Mesothelial cell of epicardium (in vitro differentiated cells): ENCODE measurements at regions not wholly inside any gene's neighbourhood (a gene's known extent, or its start where the extent isn't known, plus 50 kb on each side); places are given as distances from the start of the nearest gene placed in this dataset.

Experiments
- DNase-seq, 2 experiments: peaks; one replicate each; pipeline ENCODE4 v3.0.0; 2021; ENCODE audit warnings: low spot score in 2 of 2; ENCODE audit not compliant: unreplicated experiment in 2 of 2
- H3K27ac Mint-ChIP-seq: 2 replicates; pipeline ENCODE4 v1.8.0; 2021; ENCODE audit warnings: mixed read lengths
- H3K27me3 Mint-ChIP-seq: 2 replicates; pipeline ENCODE4 v1.8.0; 2021; ENCODE audit warnings: low read depth, mixed read lengths
- H3K36me3 Mint-ChIP-seq: 2 replicates; pipeline ENCODE4 v1.8.0; 2021; ENCODE audit warnings: mixed read lengths
- H3K4me1 Mint-ChIP-seq: 2 replicates; pipeline ENCODE4 v1.8.0; 2021; ENCODE audit warnings: mixed read lengths
- H3K4me3 Mint-ChIP-seq: 2 replicates; pipeline ENCODE4 v1.8.0; 2021; ENCODE audit warnings: mild to moderate bottlenecking, moderate library complexity, mixed read lengths
- H3K9me3 Mint-ChIP-seq: 2 replicates; pipeline ENCODE4 v1.8.0; 2021; ENCODE audit warnings: mixed read lengths
- TF ChIP-seq, protein P1 (sequence below): fragments of 200-600 bp; sonication (generic); IDR thresholded peaks from one replicate; pipeline ENCODE4 v1.5.0; 2021; ENCODE audit warnings: antibody characterized with exemption; ENCODE audit not compliant: unreplicated experiment

DNA sequence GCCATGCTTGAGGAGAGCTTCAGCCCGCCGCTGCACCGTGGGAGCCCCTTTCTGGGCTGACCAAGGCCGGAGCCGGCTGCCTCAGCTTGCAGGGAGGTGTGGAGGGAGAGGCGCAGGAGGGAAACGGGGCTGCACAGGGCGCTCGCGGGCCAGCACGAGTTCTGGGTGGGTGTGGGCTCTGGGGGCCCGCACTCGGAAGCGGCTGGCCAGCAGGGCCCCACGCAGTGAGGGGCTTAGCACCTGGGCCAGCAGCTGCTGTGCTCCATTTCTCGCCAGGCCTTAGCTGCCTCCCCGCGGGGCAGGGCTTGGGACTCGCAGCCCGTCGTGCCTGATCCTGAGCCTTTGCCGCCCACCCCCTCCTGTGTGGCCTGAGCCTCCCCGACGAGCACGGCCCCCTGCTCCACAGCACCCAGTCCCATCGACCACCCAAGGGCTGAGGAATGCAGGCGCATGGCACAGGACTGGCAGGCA lies 1554.0 kb downstream of the KCNT2 start:
- no peak for DNase-seq
- H3K9me3 Mint-ChIP-seq: peaks cover 7% of the 10 kb centered on the region
- no peaks in the 10 kb centered on the region for H3K27me3 Mint-ChIP-seq
- H3K27ac Mint-ChIP-seq: no peak overlapping the region
- TF ChIP-seq, protein P1, sequence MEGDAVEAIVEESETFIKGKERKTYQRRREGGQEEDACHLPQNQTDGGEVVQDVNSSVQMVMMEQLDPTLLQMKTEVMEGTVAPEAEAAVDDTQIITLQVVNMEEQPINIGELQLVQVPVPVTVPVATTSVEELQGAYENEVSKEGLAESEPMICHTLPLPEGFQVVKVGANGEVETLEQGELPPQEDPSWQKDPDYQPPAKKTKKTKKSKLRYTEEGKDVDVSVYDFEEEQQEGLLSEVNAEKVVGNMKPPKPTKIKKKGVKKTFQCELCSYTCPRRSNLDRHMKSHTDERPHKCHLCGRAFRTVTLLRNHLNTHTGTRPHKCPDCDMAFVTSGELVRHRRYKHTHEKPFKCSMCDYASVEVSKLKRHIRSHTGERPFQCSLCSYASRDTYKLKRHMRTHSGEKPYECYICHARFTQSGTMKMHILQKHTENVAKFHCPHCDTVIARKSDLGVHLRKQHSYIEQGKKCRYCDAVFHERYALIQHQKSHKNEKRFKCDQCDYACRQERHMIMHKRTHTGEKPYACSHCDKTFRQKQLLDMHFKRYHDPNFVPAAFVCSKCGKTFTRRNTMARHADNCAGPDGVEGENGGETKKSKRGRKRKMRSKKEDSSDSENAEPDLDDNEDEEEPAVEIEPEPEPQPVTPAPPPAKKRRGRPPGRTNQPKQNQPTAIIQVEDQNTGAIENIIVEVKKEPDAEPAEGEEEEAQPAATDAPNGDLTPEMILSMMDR: no peak
- H3K4me1 Mint-ChIP-seq: no peaks in the 10 kb centered on the region
- H3K36me3 Mint-ChIP-seq: no peaks in the 10 kb centered on the region
- H3K4me3 Mint-ChIP-seq: no peak overlapping the region

DNA sequence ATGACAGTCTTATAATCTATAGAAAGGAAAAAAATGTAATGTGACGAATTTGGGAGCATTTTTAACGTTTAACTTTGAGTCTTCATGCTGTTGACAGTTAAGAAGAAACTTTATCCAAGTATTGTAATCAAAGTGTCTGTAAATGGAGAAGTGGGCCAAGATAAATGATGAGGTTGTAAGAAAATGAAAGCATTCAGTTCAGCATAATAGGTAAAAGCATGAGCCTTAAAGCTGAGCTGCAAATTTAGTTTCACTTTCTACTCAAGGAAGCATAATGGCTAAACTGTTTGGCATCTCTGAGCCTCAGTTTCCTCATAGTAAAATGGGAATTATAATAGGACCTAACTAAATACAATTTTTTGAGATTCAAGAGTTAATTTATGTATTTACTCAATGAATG lies 1554.8 kb downstream of the KCNT2 start:
- Mint-ChIP-seq H3K36me3 (no peaks in the 10 kb centered on the region), H3K9me3 (peaks cover 7% of the 10 kb centered on the region), H3K27ac (no peak overlapping the region), H3K4me1 (no peaks in the 10 kb centered on the region), H3K4me3 (no peak overlapping the region), H3K27me3 (no peaks in the 10 kb centered on the region)
- no peak for DNase-seq
- TF ChIP-seq, protein P1: no peak

DNA sequence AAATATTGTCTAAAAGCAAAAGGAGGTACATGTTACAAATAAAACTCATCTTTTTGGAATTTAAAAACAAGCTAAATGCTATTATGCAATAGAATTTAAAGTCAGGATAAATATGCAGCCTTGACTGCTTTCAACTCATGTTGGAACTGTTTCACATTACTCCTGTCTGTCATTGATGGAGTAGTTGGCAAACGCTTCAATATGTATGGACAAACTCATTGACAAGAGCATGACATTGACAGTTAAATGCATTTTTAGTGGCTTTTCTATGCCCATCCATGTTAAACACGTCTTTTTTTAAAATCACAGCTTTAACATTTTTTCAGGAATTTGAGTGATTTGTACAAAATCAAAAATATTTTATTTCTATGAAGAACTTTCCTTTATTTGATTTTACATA lies 1560.5 kb downstream of the KCNT2 start:
- H3K4me3 Mint-ChIP-seq: no peak overlapping the region

DNA sequence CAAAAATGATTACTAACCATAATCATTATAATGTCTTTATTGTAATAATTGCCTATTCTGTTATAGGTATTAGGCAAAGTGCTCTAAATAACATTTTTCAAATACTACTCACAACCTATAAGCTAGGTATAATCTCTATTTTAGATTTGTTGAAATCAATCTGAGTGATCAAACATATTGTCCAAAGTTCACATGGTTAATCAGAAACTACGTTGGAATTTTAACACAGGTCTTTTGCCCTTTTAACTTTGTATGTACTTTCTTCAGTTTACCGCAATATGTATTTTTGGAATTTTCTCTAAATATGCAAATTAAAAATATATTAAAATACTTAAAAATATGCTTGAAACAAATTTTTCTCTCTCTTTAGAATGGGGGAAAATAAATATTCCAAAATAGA lies 1563.2 kb downstream of the KCNT2 start:
- Mint-ChIP-seq H3K36me3 (no peaks in the 10 kb centered on the region), H3K9me3 (peaks cover 7% of the 10 kb centered on the region)

More for the DNA sequence above, 1560.5 kb downstream of the KCNT2 start:
- Mint-ChIP-seq H3K27me3 (no peaks in the 10 kb centered on the region), H3K9me3 (peaks cover 7% of the 10 kb centered on the region), H3K4me1 (no peaks in the 10 kb centered on the region), H3K36me3 (no peaks in the 10 kb centered on the region), H3K27ac (no peak overlapping the region)
- TF ChIP-seq, protein P1: no peak
- no peak for DNase-seq

DNA sequence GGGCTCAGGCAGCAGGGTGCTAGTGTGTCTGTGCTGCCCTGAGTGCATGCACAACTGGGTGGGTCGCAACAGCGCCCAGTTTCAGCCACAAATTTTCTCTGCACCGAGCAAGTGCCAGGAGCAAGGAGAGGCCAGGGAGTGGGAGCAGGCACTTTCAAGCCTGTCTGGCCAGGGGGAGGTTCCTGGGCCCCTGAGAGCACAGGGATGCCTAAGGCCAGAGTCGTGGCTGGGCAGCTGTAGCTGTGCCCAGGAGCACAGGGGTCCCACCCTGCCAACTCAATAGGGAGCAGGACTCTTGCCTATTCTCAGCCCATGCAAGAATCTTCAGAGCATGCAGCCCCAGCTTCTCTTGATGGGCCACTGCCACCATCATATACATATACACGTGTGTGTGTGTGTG lies 1577.4 kb downstream of the KCNT2 start:
- Mint-ChIP-seq H3K36me3 (no peaks in the 10 kb centered on the region), H3K4me1 (no peaks in the 10 kb centered on the region), H3K27me3 (no peaks in the 10 kb centered on the region), H3K9me3 (peaks cover 4% of the 10 kb centered on the region), H3K27ac (no peak overlapping the region), H3K4me3 (no peak overlapping the region)
- TF ChIP-seq, protein P1: no peak
- no peak for DNase-seq

More for the DNA sequence above, 1563.2 kb downstream of the KCNT2 start:
- DNase-seq: no peak
- no peaks in the 10 kb centered on the region for H3K27me3 Mint-ChIP-seq
- TF ChIP-seq, protein P1: no peak
- no peaks in the 10 kb centered on the region for H3K4me1 Mint-ChIP-seq
- no peak overlapping the region for H3K27ac Mint-ChIP-seq
- H3K4me3 Mint-ChIP-seq: no peak overlapping the region

DNA sequence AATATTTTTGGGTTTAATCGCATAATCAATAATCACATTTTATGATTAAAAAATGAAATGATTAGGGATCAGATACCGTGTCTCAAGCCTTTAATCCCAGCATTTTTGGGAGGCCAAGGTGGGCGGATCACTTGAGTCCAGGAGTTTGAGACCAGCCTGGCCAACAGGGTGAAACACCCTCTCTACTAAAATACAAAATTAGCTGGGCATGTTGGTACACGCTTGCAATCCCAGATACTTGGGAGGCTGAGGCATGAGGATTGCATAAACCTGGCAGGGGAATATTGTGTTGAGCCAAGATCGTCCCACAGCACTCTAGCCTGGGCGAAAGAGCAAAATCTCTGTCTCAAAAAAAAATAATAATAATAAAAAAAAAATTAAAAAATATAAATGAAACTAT lies 1581.4 kb downstream of the KCNT2 start:
- Mint-ChIP-seq H3K27me3 (no peaks in the 10 kb centered on the region), H3K27ac (no peak overlapping the region), H3K36me3 (no peaks in the 10 kb centered on the region), H3K4me1 (no peaks in the 10 kb centered on the region), H3K9me3 (peaks cover 4% of the 10 kb centered on the region), H3K4me3 (no peak overlapping the region)
- TF ChIP-seq, protein P1: no peak
- no peak for DNase-seq
